ENCODE measurements at regions not wholly inside any gene's neighbourhood (a gene's known extent, or its start where the extent isn't known, plus 50 kb on each side); places are given as distances from the start of the nearest gene placed in this dataset.
"Not testable (repeated sequence)": the region's sequence is repeated elsewhere in the genome, so short reads cannot be mapped to it uniquely, and the experiment has no call there.

DNA sequence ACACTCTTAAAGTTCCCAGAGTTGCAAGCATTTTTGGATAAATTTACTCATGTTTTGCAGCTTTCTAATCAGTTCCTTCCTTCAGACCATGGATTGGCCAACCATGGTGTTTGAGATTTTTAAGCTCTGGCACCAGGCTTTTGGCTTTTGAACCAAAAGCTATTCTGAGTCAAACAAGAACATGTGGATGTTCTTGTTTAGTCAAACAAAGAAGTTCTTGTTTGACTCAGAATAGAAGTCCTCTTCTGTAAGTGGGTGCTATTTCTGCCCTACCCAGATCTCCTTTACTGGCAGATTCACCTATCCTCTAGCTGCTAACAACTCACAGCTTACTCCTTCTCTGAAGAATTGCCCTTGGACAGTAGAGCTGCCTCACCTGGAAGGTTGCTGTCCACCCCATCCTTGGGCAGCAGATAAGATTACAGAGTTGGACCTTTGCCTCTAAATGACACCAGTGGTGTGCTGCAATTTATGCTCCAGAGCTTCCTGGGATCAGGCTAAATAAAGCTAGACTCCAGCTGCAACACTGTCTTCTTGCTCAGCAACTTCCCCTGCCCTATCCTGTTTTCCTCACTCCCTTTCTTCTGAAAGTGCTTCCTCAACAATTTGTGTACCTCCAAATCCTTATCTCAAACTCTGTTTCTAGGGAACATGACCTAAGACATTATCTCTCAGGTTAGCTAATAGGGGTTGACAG is 65.6 kb downstream of the COL6A6 start:
- DNase-seq (ENCODE audit: low spot score), result no peak
- H3K36me3 ChIP-seq (ENCODE audit: control insufficient read depth in 4 of 4, insufficient read depth in 3 of 4, low read depth in 1 of 4, low read length in 3 of 4), result no peaks in the 10 kb centered on the region
- no peak overlapping the region for H3K4me3 ChIP-seq (ENCODE audit: low read depth in 1 of 3, low read length in 3 of 3)
- H3K9ac ChIP-seq (ENCODE audit: low read depth in 1 of 2, low read length in 2 of 2), result no peak overlapping the region
- no peaks in the 10 kb centered on the region for H3K4me1 ChIP-seq (ENCODE audit: control insufficient read depth in 4 of 4, insufficient read depth in 4 of 4, low read length in 3 of 4)
- TF ChIP-seq HNF4A (conservative IDR thresholded peaks at IDR 0.05), result no peak
- TF ChIP-seq JUND (IDR thresholded peaks at IDR 0.05), result no peak
- TF ChIP-seq RXRA (IDR thresholded peaks at IDR 0.05), result no peak
- TF ChIP-seq, protein P1, sequence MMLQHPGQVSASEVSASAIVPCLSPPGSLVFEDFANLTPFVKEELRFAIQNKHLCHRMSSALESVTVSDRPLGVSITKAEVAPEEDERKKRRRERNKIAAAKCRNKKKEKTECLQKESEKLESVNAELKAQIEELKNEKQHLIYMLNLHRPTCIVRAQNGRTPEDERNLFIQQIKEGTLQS (IDR thresholded peaks at IDR 0.05), result no peak
- TF ChIP-seq, protein P2, sequence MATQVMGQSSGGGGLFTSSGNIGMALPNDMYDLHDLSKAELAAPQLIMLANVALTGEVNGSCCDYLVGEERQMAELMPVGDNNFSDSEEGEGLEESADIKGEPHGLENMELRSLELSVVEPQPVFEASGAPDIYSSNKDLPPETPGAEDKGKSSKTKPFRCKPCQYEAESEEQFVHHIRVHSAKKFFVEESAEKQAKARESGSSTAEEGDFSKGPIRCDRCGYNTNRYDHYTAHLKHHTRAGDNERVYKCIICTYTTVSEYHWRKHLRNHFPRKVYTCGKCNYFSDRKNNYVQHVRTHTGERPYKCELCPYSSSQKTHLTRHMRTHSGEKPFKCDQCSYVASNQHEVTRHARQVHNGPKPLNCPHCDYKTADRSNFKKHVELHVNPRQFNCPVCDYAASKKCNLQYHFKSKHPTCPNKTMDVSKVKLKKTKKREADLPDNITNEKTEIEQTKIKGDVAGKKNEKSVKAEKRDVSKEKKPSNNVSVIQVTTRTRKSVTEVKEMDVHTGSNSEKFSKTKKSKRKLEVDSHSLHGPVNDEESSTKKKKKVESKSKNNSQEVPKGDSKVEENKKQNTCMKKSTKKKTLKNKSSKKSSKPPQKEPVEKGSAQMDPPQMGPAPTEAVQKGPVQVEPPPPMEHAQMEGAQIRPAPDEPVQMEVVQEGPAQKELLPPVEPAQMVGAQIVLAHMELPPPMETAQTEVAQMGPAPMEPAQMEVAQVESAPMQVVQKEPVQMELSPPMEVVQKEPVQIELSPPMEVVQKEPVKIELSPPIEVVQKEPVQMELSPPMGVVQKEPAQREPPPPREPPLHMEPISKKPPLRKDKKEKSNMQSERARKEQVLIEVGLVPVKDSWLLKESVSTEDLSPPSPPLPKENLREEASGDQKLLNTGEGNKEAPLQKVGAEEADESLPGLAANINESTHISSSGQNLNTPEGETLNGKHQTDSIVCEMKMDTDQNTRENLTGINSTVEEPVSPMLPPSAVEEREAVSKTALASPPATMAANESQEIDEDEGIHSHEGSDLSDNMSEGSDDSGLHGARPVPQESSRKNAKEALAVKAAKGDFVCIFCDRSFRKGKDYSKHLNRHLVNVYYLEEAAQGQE (IDR thresholded peaks at IDR 0.05), result no peak
- TF ChIP-seq, protein P3, sequence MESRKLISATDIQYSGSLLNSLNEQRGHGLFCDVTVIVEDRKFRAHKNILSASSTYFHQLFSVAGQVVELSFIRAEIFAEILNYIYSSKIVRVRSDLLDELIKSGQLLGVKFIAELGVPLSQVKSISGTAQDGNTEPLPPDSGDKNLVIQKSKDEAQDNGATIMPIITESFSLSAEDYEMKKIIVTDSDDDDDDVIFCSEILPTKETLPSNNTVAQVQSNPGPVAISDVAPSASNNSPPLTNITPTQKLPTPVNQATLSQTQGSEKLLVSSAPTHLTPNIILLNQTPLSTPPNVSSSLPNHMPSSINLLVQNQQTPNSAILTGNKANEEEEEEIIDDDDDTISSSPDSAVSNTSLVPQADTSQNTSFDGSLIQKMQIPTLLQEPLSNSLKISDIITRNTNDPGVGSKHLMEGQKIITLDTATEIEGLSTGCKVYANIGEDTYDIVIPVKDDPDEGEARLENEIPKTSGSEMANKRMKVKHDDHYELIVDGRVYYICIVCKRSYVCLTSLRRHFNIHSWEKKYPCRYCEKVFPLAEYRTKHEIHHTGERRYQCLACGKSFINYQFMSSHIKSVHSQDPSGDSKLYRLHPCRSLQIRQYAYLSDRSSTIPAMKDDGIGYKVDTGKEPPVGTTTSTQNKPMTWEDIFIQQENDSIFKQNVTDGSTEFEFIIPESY (IDR thresholded peaks at IDR 0.05), result no peak
- TF ChIP-seq GABPA (IDR thresholded peaks at IDR 0.05 in 1 of 2, conservative IDR thresholded peaks at IDR 0.05 in 1 of 2), result no peak
- no peak for TF ChIP-seq YY1 (IDR thresholded peaks at IDR 0.05)
- TF ChIP-seq FOXA1 (IDR thresholded peaks at IDR 0.05), result no peak
- no peak for TF ChIP-seq FOXA2 (IDR thresholded peaks at IDR 0.05)
- no peak for TF ChIP-seq RAD21 (IDR thresholded peaks at IDR 0.05)
- no peak for TF ChIP-seq SP1 (IDR thresholded peaks at IDR 0.05)
- TF ChIP-seq, protein P4, sequence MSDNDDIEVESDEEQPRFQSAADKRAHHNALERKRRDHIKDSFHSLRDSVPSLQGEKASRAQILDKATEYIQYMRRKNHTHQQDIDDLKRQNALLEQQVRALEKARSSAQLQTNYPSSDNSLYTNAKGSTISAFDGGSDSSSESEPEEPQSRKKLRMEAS (IDR thresholded peaks at IDR 0.05), result no peak
- TF ChIP-seq, protein P5, sequence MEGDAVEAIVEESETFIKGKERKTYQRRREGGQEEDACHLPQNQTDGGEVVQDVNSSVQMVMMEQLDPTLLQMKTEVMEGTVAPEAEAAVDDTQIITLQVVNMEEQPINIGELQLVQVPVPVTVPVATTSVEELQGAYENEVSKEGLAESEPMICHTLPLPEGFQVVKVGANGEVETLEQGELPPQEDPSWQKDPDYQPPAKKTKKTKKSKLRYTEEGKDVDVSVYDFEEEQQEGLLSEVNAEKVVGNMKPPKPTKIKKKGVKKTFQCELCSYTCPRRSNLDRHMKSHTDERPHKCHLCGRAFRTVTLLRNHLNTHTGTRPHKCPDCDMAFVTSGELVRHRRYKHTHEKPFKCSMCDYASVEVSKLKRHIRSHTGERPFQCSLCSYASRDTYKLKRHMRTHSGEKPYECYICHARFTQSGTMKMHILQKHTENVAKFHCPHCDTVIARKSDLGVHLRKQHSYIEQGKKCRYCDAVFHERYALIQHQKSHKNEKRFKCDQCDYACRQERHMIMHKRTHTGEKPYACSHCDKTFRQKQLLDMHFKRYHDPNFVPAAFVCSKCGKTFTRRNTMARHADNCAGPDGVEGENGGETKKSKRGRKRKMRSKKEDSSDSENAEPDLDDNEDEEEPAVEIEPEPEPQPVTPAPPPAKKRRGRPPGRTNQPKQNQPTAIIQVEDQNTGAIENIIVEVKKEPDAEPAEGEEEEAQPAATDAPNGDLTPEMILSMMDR (IDR thresholded peaks at IDR 0.05; ENCODE audit: low read depth, low read length, missing input control), result no peak
- TF ChIP-seq TAF1 (conservative IDR thresholded peaks at IDR 0.05), result no peak
- TF ChIP-seq HNF4G (IDR thresholded peaks at IDR 0.05), result no peak
- no peaks in the 10 kb centered on the region for H3K9me3 ChIP-seq (ENCODE audit: control insufficient read depth in 4 of 4, low read length in 3 of 4)
- no peaks in the 10 kb centered on the region for H3K27me3 ChIP-seq (ENCODE audit: control insufficient read depth in 4 of 4, insufficient read depth in 4 of 4, low read length in 3 of 4)
- H3K27ac ChIP-seq (ENCODE audit: low read depth in 1 of 2, low read length in 2 of 2), result no peak overlapping the region

DNA sequence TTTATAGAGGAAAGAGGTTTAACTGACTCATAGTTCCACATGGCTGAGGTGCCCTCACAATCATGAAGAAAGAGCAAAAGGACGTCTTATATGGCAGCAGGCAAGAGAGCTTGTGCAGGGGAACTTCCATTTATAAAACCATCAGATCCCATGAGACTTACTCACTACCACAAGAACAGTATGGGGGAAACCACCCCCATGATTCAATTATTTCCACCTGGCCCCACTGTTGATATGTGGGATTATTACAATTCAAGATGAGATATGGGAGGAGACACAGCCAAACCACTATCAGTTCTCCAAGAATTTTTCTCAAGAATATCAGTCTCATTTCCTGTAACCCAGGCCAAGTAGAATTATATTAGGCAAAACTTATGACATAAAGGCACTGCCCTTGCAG is 77.8 kb downstream of the COL6A6 start:
- H3K9me3 ChIP-seq (ENCODE audit: control insufficient read depth in 4 of 4, low read length in 3 of 4); DNase-seq (ENCODE audit: low spot score); H3K4me3 ChIP-seq (ENCODE audit: low read depth in 1 of 3, low read length in 3 of 3); H3K4me1 ChIP-seq (ENCODE audit: control insufficient read depth in 4 of 4, insufficient read depth in 4 of 4, low read length in 3 of 4); H3K27me3 ChIP-seq (ENCODE audit: control insufficient read depth in 4 of 4, insufficient read depth in 4 of 4, low read length in 3 of 4); H3K36me3 ChIP-seq (ENCODE audit: control insufficient read depth in 4 of 4, insufficient read depth in 3 of 4, low read depth in 1 of 4, low read length in 3 of 4); H3K27ac ChIP-seq (ENCODE audit: low read depth in 1 of 2, low read length in 2 of 2); H3K9ac ChIP-seq (ENCODE audit: low read depth in 1 of 2, low read length in 2 of 2): not testable (repeated sequence)
- WGBS, result 75% methylated on average over 1 of the region's 1 CpG

Measured in liver (tissue), 8 donors.